GM19035 (cell line): ENCODE measurements at regions not wholly inside any gene's neighbourhood (a gene's known extent, or its start where the extent isn't known, plus 50 kb on each side); places are given as distances from the start of the nearest gene placed in this dataset.

Experiments
- ATAC-seq: cut with Tn5 transposase; IDR thresholded peaks from one replicate; pipeline ENCODE4 v1.9.1; 2021; ENCODE audit not compliant: unreplicated experiment

DNA sequence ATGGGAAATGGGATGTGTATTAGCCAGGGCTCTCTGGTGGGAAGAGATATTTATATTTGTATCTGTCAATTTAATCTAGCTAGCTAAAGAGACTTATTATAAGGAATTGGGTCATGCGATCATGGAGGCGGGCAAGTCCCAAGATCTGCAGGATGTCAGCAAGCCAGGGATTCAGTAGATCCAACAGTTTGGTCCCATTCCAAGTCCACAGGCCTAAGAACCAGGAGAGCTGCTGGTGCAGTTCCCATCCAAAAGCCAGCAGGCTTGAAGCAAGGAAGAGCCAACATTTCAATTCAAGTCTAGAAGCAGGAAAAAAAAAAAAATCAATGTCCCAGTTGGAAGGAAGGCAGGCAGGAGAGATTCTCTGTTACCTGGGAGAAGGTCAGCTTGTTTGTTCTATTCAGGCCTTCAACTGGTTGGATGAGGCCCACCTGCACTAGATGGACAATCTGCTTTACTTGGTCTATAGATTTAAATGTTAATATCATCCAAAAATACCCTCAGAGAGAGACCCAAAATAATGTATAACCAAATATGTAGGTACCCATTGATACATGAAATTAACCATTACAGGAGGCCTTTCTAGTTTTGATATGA is 60.7 kb upstream of the BCAT1 start:
- ATAC-seq, result no peak

DNA sequence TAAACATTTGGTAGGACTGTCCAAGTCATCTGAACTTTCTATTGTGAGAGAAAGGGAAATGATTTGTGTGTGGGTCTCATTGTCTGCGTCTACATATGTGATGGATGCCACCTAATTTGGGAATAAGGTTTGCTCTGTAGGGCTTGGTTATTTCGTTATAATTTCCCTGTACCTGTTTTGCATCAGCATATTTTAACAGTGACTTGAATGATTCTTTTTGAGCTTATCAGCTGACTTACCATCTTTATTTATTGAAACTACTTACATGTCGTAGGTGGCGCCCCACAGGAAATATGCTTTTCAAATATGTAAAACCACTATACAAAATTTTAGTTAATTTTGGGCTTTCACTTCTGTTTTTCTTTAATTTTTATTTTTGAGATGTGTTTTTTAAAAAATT is 56.5 kb upstream of the BCAT1 start:
- peak; percentile 82 for ATAC-seq

DNA sequence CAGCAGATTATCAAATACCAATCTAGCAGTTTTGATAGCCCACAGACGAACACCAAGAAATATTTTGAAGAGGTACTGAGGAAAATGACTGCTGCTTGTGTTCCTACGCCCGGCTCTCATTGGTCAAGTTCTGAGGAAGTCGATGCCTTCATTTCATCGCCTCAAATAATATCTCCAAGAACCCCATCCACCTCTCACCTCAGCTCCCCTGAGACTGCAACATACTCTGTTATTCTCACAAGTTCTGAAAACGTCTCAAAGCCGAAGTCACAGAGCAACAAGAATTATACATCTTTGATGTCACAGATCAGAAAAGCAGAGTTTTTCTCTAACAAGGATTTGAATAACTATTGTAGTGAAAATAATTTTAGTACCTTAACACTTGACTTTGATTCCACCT is 55.5 kb upstream of the BCAT1 start:
- ATAC-seq, result no peak

DNA sequence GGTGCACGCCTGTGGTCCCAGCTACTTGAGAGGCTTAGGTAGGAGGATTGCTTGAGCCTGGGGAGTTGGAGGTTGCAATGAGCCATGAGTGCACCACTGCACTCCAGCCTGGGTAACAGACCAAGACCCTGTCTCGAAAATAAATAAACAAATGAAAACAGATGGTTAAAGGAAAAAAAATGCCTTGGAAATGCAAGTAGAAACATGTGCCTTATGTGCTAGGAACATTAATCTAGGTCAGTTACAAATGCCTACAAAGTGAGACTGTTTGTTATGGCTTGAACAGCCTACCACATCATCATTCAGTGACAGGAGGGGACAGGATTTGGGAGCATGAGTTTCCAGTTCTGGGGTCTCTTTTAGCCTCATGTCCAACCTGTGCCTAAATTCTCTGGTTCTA is 52.4 kb upstream of the BCAT1 start:
- no peak for ATAC-seq
